Mesenchymal stem cell (in vitro differentiated cells and primary cell): ENCODE measurements at regions not wholly inside any gene's neighbourhood (a gene's known extent, or its start where the extent isn't known, plus 50 kb on each side); places are given as distances from the start of the nearest gene placed in this dataset.

ENCODE experiments used
- DNase-seq: peaks from one replicate; pipeline ENCODE4 v3.0.0-alpha.2; 2013
- H2AFZ ChIP-seq: one replicate; pipeline ENCODE4 v1.6.1; 2013; ENCODE audit warnings: low read depth, mild to moderate bottlenecking, control low read depth, inconsistent platforms, low read length, moderate library complexity
- H2AK5ac ChIP-seq: 2 replicates; pipeline ENCODE4 v1.6.1; 2013; ENCODE audit warnings: low read length, moderate library complexity, mild to moderate bottlenecking, inconsistent platforms; ENCODE audit not compliant: severe bottlenecking
- H2BK120ac ChIP-seq: one replicate; pipeline ENCODE4 v1.6.1; 2013; ENCODE audit warnings: low read depth, mild to moderate bottlenecking, inconsistent platforms, low read length, moderate library complexity
- H2BK12ac ChIP-seq, 2 experiments: one replicate each; pipeline ENCODE4 v1.6.1; 2013; ENCODE audit warnings: inconsistent platforms in 2 of 2, low read length in 2 of 2, mild to moderate bottlenecking in 2 of 2, moderate library complexity in 2 of 2, control low read depth in 1 of 2
- H2BK15ac ChIP-seq: one replicate; pipeline ENCODE4 v1.6.1; 2013; ENCODE audit warnings: mild to moderate bottlenecking, low read depth, inconsistent platforms; ENCODE audit not compliant: poor library complexity, severe bottlenecking
- H2BK5ac ChIP-seq: 2 replicates; pipeline ENCODE4 v1.6.1; 2013; ENCODE audit warnings: low read depth, mild to moderate bottlenecking, low read length, control low read depth, inconsistent platforms; ENCODE audit not compliant: poor library complexity, severe bottlenecking
- H3K14ac ChIP-seq, 2 experiments: one replicate each; pipeline ENCODE4 v1.6.1; 2013; ENCODE audit warnings: inconsistent platforms in 2 of 2, low read length in 2 of 2, control low read depth in 1 of 2, mild to moderate bottlenecking in 1 of 2, moderate library complexity in 1 of 2
- H3K18ac ChIP-seq, 2 experiments: one replicate each; pipeline ENCODE4 v1.6.1; 2013; ENCODE audit warnings: inconsistent platforms in 2 of 2, low read length in 2 of 2, control low read depth in 1 of 2, low read depth in 1 of 2, mild to moderate bottlenecking in 1 of 2
- H3K23ac ChIP-seq, 2 experiments: one replicate each; pipeline ENCODE4 v1.6.1; 2013; ENCODE audit warnings: inconsistent platforms in 2 of 2, low read length in 2 of 2, mild to moderate bottlenecking in 2 of 2, moderate library complexity in 2 of 2, control low read depth in 1 of 2
- H3K27ac ChIP-seq: 2 replicates; pipeline ENCODE4 v1.5.1; 2013; ENCODE audit warnings: mild to moderate bottlenecking, moderate library complexity, low read length, control low read depth, inconsistent platforms; ENCODE audit not compliant: poor library complexity, severe bottlenecking
- H3K27me3 ChIP-seq, 2 experiments: 2 replicates each; pipeline versions ENCODE4 v1.6.1 to v1.7.0; 2013; ENCODE audit warnings: low read length in 2 of 2, mild to moderate bottlenecking in 2 of 2, moderate library complexity in 2 of 2, control low read depth in 1 of 2, inconsistent platforms in 1 of 2; ENCODE audit not compliant: control insufficient read depth in 1 of 2, insufficient read depth in 1 of 2
- H3K36me3 ChIP-seq, 2 experiments: 2 replicates each; pipeline versions ENCODE4 v1.6.1 to v1.7.0; 2013; ENCODE audit warnings: low read length in 2 of 2, control low read depth in 1 of 2, inconsistent platforms in 1 of 2, low read depth in 1 of 2, mild to moderate bottlenecking in 1 of 2; ENCODE audit not compliant: insufficient read depth in 2 of 2, control insufficient read depth in 1 of 2
- H3K4ac ChIP-seq, 2 experiments: one replicate each; pipeline ENCODE4 v1.6.1; 2013; ENCODE audit warnings: inconsistent platforms in 2 of 2, low read length in 2 of 2, mild to moderate bottlenecking in 2 of 2, moderate library complexity in 2 of 2, control low read depth in 1 of 2, low read depth in 1 of 2
- H3K4me1 ChIP-seq: 2 replicates; pipeline ENCODE4 v1.6.1; 2013; ENCODE audit warnings: low read depth, low read length, control low read depth; ENCODE audit not compliant: control insufficient read depth, insufficient read depth
- H3K4me2 ChIP-seq: 2 replicates; pipeline ENCODE4 v1.6.1; 2013; ENCODE audit warnings: low read length, mild to moderate bottlenecking, inconsistent platforms; ENCODE audit not compliant: poor library complexity, severe bottlenecking
- H3K4me3 ChIP-seq, 2 experiments: 2 replicates each; pipeline versions ENCODE4 v1.5.1 to v1.7.0; 2013; ENCODE audit warnings: low read length in 2 of 2, mild to moderate bottlenecking in 2 of 2, control low read depth in 1 of 2, low read depth in 1 of 2; ENCODE audit not compliant: insufficient read depth in 1 of 2
- H3K79me1 ChIP-seq: replicated peaks from 2 replicates; pipeline ENCODE4 v1.6.1; 2013; ENCODE audit warnings: mild to moderate bottlenecking, control low read depth, low read length, inconsistent platforms; ENCODE audit not compliant: poor library complexity, severe bottlenecking
- H3K9ac ChIP-seq: 2 replicates; pipeline ENCODE4 v1.7.0; 2013; ENCODE audit warnings: mild to moderate bottlenecking, low read length, moderate library complexity
- H3K9me3 ChIP-seq: 2 replicates; pipeline ENCODE4 v1.7.0; 2013; ENCODE audit warnings: mild to moderate bottlenecking, low read length; ENCODE audit not compliant: control insufficient read depth
- H4K8ac ChIP-seq: one replicate; pipeline ENCODE4 v1.6.1; 2013; ENCODE audit warnings: inconsistent platforms, mild to moderate bottlenecking, low read length, moderate library complexity
- H4K91ac ChIP-seq: one replicate; pipeline ENCODE4 v1.6.1; 2013; ENCODE audit warnings: mild to moderate bottlenecking, low read length, inconsistent platforms
- WGBS: methylation state at CpG from one replicate; pipeline ENCODE4 v1.1.7; 2013; ENCODE audit warnings: mixed read lengths; 5-methylcytosine and 5-hydroxymethylcytosine counted together

- Histone ChIP-seq H3K18ac (no peak overlapping the region), H3K9ac (no peak overlapping the region), H3K4me1 (no peaks in the 10 kb centered on the region), H3K23ac (no peak overlapping the region), H3K4me3 (no peak overlapping the region), H3K9me3 (peaks cover 6% of the 10 kb centered on the region), H3K4ac (no peak overlapping the region), H2BK120ac (no peak overlapping the region), H4K8ac (no peak overlapping the region), H2AFZ (no peak overlapping the region), H3K14ac (no peak overlapping the region), H4K91ac (no peak overlapping the region), H3K79me1 (no peaks in the 10 kb centered on the region), H2BK15ac (no peak overlapping the region), H2BK5ac (no peak overlapping the region), H3K36me3 (no peaks in the 10 kb centered on the region), H3K27me3 (no peaks in the 10 kb centered on the region), H3K27ac (no peak overlapping the region), H2AK5ac (no peak overlapping the region), H2BK12ac (no peak overlapping the region), H3K4me2 (no peak overlapping the region)
- DNase-seq, result no peak
- WGBS, result 91% methylated on average over 5 of the region's 5 CpGs
These were observed 1116.2 kb downstream of the FLRT2 start for GRCh38 chr14:86646125-86646524.

DNA sequence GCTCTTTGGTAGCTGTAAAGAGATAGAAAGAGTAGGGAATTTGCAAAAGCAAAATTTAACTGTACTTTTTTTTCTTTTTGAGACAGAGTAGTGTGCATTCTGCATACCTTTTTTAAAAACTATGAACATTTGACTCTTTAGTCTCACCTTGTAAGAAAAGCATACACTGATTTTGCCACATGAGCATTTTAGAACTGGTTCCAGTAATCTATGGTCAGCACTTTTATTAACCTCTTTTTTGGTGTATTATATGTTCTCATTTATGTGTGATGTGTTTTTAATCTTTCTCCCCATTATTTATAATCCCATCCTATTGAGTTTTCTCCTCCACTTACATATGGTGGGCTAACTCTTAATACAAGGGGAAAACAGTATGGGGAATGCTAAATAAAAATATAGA lies 1111.4 kb downstream of the FLRT2 start:
- Histone ChIP-seq H3K23ac (no peak overlapping the region), H2BK5ac (no peak overlapping the region), H3K4me1 (no peaks in the 10 kb centered on the region), H3K4ac (no peak overlapping the region), H3K27ac (no peak overlapping the region), H2BK12ac (no peak overlapping the region), H2BK120ac (no peak overlapping the region), H3K18ac (no peak overlapping the region), H3K4me3 (no peak overlapping the region), H2AK5ac (no peak overlapping the region), H3K9ac (no peak overlapping the region), H3K36me3 (no peaks in the 10 kb centered on the region), H3K14ac (no peak overlapping the region), H2BK15ac (no peak overlapping the region), H2AFZ (no peak overlapping the region), H4K8ac (no peak overlapping the region), H3K27me3 (no peaks in the 10 kb centered on the region), H3K9me3 (peaks cover 2% of the 10 kb centered on the region), H3K4me2 (no peak overlapping the region), H4K91ac (no peak overlapping the region), H3K79me1 (no peaks in the 10 kb centered on the region)
- no peak for DNase-seq

- H3K27ac ChIP-seq, result no peak overlapping the region
- no peak overlapping the region for H3K14ac ChIP-seq
- no peaks in the 10 kb centered on the region for H3K4me1 ChIP-seq
- no peaks in the 10 kb centered on the region for H3K79me1 ChIP-seq
- H4K8ac ChIP-seq, result no peak overlapping the region
- no peaks in the 10 kb centered on the region for H3K36me3 ChIP-seq
- H2AK5ac ChIP-seq, result no peak overlapping the region
- no peak overlapping the region for H2BK15ac ChIP-seq
- H3K9ac ChIP-seq, result no peak overlapping the region
- no peak overlapping the region for H3K4me3 ChIP-seq
- H2BK120ac ChIP-seq, result no peak overlapping the region
- H2BK12ac ChIP-seq, result no peak overlapping the region
- 80% methylated on average over 1 of the region's 3 CpGs for whole genome bisulfite sequencing
- H3K27me3 ChIP-seq, result no peaks in the 10 kb centered on the region
- no peak overlapping the region for H2BK5ac ChIP-seq
- H2AFZ ChIP-seq, result no peak overlapping the region
- no peak overlapping the region for H4K91ac ChIP-seq
- DNase-seq, result no peak
- peaks cover 2% of the 10 kb centered on the region for H3K9me3 ChIP-seq
- H3K23ac ChIP-seq, result no peak overlapping the region
- H3K4me2 ChIP-seq, result no peak overlapping the region
- no peak overlapping the region for H3K4ac ChIP-seq
- H3K18ac ChIP-seq, result no peak overlapping the region
These were observed 1110.3 kb downstream of the FLRT2 start for GRCh38 chr14:86640288-86640687.

DNA sequence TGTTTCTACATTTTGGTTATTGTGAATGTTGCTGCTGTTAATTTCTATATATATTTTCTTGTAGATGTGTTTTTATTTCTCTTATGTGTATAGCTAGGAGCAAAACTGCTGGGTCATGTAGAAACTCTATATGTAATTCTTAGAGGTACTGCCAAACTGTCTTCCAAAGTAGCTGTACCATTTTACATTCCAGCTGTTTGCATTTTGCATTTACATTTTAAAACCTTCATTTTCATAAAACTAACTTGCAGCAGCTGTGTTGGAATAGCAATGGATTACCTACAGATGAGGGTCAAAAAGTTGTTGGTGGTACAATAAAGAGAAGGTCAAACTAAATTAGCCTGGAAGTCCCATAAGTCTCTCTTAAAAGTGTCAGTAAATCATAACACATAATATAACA lies 1109.7 kb downstream of the FLRT2 start:
- Histone ChIP-seq H3K4me1 (no peaks in the 10 kb centered on the region), H3K14ac (no peak overlapping the region), H2BK120ac (no peak overlapping the region), H3K18ac (no peak overlapping the region), H3K4me2 (no peak overlapping the region), H3K36me3 (no peaks in the 10 kb centered on the region), H3K79me1 (no peaks in the 10 kb centered on the region), H3K27me3 (no peaks in the 10 kb centered on the region), H4K91ac (no peak overlapping the region), H2AFZ (no peak overlapping the region), H2BK5ac (no peak overlapping the region), H2BK12ac (no peak overlapping the region), H3K9me3 (peaks cover 4% of the 10 kb centered on the region), H3K9ac (no peak overlapping the region), H3K4ac (no peak overlapping the region), H3K4me3 (no peak overlapping the region), H3K27ac (no peak overlapping the region), H4K8ac (no peak overlapping the region), H2AK5ac (no peak overlapping the region), H3K23ac (no peak overlapping the region), H2BK15ac (no peak overlapping the region)
- no peak for DNase-seq
